Right lung (tissue), 2 donors: ENCODE measurements at regions not wholly inside any gene's neighbourhood (a gene's known extent, or its start where the extent isn't known, plus 50 kb on each side); places are given as distances from the start of the nearest gene placed in this dataset.

Experiments used
- DNase-seq, 2 donors: peaks; one replicate each; pipeline ENCODE4 v3.0.0-alpha.2; 2013

- DNase-seq, result no peak
Observed at GRCh38 chr2:191610756-191611155, 67.2 kb upstream of the NABP1 start.

- DNase-seq, result no peak
Observed at GRCh38 chr2:191611614-191612013, 66.3 kb upstream of the NABP1 start.

- DNase-seq, result no peak
Observed at GRCh38 chr2:191612496-191612895, 65.4 kb upstream of the NABP1 start.

GRCh38 chr2:191614759-191615158, 63.2 kb upstream of the NABP1 start:
- no peak for DNase-seq

GRCh38 chr2:191615596-191615995, 62.3 kb upstream of the NABP1 start:
- DNase-seq, result no peak

- no peak for DNase-seq
Observed at GRCh38 chr2:191617575-191617974, 60.4 kb upstream of the NABP1 start.

GRCh38 chr2:191618046-191618780, 59.7 kb upstream of the NABP1 start:
- no peak for DNase-seq

- DNase-seq, result no peak
Observed at GRCh38 chr2:191618786-191619185, 59.1 kb upstream of the NABP1 start.

- DNase-seq, result no peak
Observed at GRCh38 chr2:191620144-191620543, 57.8 kb upstream of the NABP1 start.

- DNase-seq, result no peak
Observed at GRCh38 chr2:191622374-191623320, 55.3 kb upstream of the NABP1 start.

GRCh38 chr2:191625016-191625415, 52.9 kb upstream of the NABP1 start:
- no peak for DNase-seq

- DNase-seq, result no peak
Observed at GRCh38 chr2:191625446-191625845, 52.5 kb upstream of the NABP1 start.

- DNase-seq, result no peak
Observed at GRCh38 chr2:191626497-191627151, 51.3 kb upstream of the NABP1 start.

- DNase-seq, result no peak
Observed at GRCh38 chr2:191627518-191627917, 50.4 kb upstream of the NABP1 start.
